ENCODE measurements at regions not wholly inside any gene's neighbourhood (a gene's known extent, or its start where the extent isn't known, plus 50 kb on each side); places are given as distances from the start of the nearest gene placed in this dataset.

GRCh38 chr12:32043928-32044549 lies 62.6 kb upstream of the BICD1 start:
- Histone ChIP-seq H3K9ac (ENCODE audit: low read depth in 1 of 2, low read length in 2 of 2) (no peak overlapping the region), H3K27ac (ENCODE audit: low read depth in 1 of 2, low read length in 2 of 2) (no peak overlapping the region), H3K27me3 (ENCODE audit: control insufficient read depth in 4 of 4, insufficient read depth in 4 of 4, low read length in 3 of 4) (no peaks in the 10 kb centered on the region), H3K36me3 (ENCODE audit: control insufficient read depth in 4 of 4, insufficient read depth in 3 of 4, low read depth in 1 of 4, low read length in 3 of 4) (no peaks in the 10 kb centered on the region), H3K4me3 (ENCODE audit: low read depth in 1 of 3, low read length in 3 of 3) (no peak overlapping the region), H3K4me1 (ENCODE audit: control insufficient read depth in 4 of 4, insufficient read depth in 4 of 4, low read length in 3 of 4) (no peaks in the 10 kb centered on the region), H3K9me3 (ENCODE audit: control insufficient read depth in 4 of 4, low read length in 3 of 4) (peaks cover 5 to 13% (median 6%) of the 10 kb centered on the region in 4 donors)
- no peak for TF ChIP-seq YY1 (IDR thresholded peaks at IDR 0.05)
- TF ChIP-seq HNF4A (conservative IDR thresholded peaks at IDR 0.05) = no peak
- no peak for TF ChIP-seq SP1 (IDR thresholded peaks at IDR 0.05)
- no peak for TF ChIP-seq GABPA (IDR thresholded peaks at IDR 0.05 in 1 of 2, conservative IDR thresholded peaks at IDR 0.05 in 1 of 2)
- TF ChIP-seq CTCF (IDR thresholded peaks at IDR 0.05; ENCODE audit: low read depth, low read length, missing input control) = no peak
- no peak for TF ChIP-seq FOXA2 (IDR thresholded peaks at IDR 0.05)
- no peak for TF ChIP-seq TAF1 (conservative IDR thresholded peaks at IDR 0.05)
- TF ChIP-seq NR2F2 (IDR thresholded peaks at IDR 0.05) = no peak
- no peak for TF ChIP-seq HNF4G (IDR thresholded peaks at IDR 0.05)
- TF ChIP-seq JUND (IDR thresholded peaks at IDR 0.05) = no peak
- TF ChIP-seq ATF3 (IDR thresholded peaks at IDR 0.05) = no peak
- no peak for TF ChIP-seq FOXA1 (IDR thresholded peaks at IDR 0.05)
- no peak for TF ChIP-seq MAX (IDR thresholded peaks at IDR 0.05)
- TF ChIP-seq ZBTB33 (IDR thresholded peaks at IDR 0.05) = no peak
- TF ChIP-seq EGR1 (IDR thresholded peaks at IDR 0.05; ENCODE audit: low read depth in 2 of 2) = no peak
- no peak for TF ChIP-seq RAD21 (IDR thresholded peaks at IDR 0.05)
- 80% methylated on average over 9 of the region's 9 CpGs for WGBS
- DNase-seq (ENCODE audit: low spot score) = no peak

- Histone ChIP-seq H3K27ac (ENCODE audit: low read depth in 1 of 2, low read length in 2 of 2) (no peak overlapping the region), H3K4me1 (ENCODE audit: control insufficient read depth in 4 of 4, insufficient read depth in 4 of 4, low read length in 3 of 4) (no peaks in the 10 kb centered on the region), H3K9me3 (ENCODE audit: control insufficient read depth in 4 of 4, low read length in 3 of 4) (peaks cover 5 to 13% (median 6%) of the 10 kb centered on the region in 4 donors), H3K4me3 (ENCODE audit: low read depth in 1 of 3, low read length in 3 of 3) (no peak overlapping the region), H3K27me3 (ENCODE audit: control insufficient read depth in 4 of 4, insufficient read depth in 4 of 4, low read length in 3 of 4) (no peaks in the 10 kb centered on the region), H3K36me3 (ENCODE audit: control insufficient read depth in 4 of 4, insufficient read depth in 3 of 4, low read depth in 1 of 4, low read length in 3 of 4) (no peaks in the 10 kb centered on the region), H3K9ac (ENCODE audit: low read depth in 1 of 2, low read length in 2 of 2) (no peak overlapping the region)
- no peak for DNase-seq (ENCODE audit: low spot score)
- 83% methylated on average over 8 of the region's 8 CpGs for WGBS
- TF ChIP-seq EGR1 (IDR thresholded peaks at IDR 0.05; ENCODE audit: low read depth in 2 of 2) (no peak), CTCF (IDR thresholded peaks at IDR 0.05; ENCODE audit: low read depth, low read length, missing input control) (no peak), RXRA (IDR thresholded peaks at IDR 0.05) (no peak), NR2F2 (IDR thresholded peaks at IDR 0.05) (no peak), RAD21 (IDR thresholded peaks at IDR 0.05) (no peak), ZBTB33 (IDR thresholded peaks at IDR 0.05) (no peak), ATF3 (IDR thresholded peaks at IDR 0.05) (no peak), TAF1 (conservative IDR thresholded peaks at IDR 0.05) (no peak), HNF4G (IDR thresholded peaks at IDR 0.05) (no peak), YY1 (IDR thresholded peaks at IDR 0.05) (no peak), HNF4A (conservative IDR thresholded peaks at IDR 0.05) (no peak), GABPA (IDR thresholded peaks at IDR 0.05 in 1 of 2, conservative IDR thresholded peaks at IDR 0.05 in 1 of 2) (no peak)
Observed at GRCh38 chr12:32047357-32048212, 59.1 kb upstream of the BICD1 start.
